ENCODE measurements at regions not wholly inside any gene's neighbourhood (a gene's known extent, or its start where the extent isn't known, plus 50 kb on each side); places are given as distances from the start of the nearest gene placed in this dataset.
A peak's percentile ranks its signal among the peaks of the same experiment; 100 is the strongest.
"Not testable (repeated sequence)": the region's sequence is repeated elsewhere in the genome, so short reads cannot be mapped to it uniquely, and the experiment has no call there.

DNA sequence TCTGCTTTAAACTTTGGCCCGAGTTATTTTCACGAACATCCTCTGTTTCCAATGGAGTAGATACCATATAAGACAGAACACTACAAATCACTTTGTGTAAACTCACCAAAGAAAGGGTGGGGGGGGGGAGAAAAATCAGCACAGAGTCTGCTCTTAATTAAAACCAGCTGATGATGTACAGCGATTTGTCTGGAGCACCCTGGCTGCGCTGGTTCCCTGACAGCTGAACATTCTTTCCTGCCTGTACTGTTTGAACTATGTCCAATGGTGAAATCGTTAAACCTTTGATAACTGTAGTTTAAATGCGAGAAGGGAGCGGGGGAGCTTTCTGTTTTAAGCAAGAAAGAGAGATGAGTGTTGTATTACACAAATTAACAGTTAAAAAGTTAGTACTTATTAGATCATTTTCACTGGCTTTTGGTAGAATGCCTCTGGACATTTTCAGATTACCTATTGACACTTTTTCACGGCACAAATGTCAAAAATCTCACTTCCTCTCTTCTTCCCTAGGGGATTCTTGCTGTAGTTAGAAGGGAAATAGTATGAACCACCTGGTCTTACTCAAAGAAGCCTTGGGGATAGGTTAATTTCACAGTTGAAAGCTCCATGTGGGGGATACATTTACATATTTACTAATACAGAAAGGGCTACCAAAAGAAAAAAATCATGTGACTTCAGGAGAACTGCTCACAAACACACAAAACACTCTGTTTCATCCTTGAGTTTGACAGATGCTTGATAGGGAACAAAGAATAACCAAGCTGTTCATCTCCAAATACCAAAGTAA, 140.2 kb upstream of the RUNX1 start:
- TF ChIP-seq CTCF (IDR thresholded peaks at IDR 0.05; ENCODE audit: low read depth, low read length) (no peak), MAX (IDR thresholded peaks at IDR 0.05; ENCODE audit: low read depth, low read length) (no peak), MYC (IDR thresholded peaks at IDR 0.05; ENCODE audit: low read depth, low read length) (no peak)
- DNase-seq (ENCODE audit: low read depth) = no peak
- no peak overlapping the region for H3K4me3 ChIP-seq (ENCODE audit: low read depth, low read length)

- H3K4me3 ChIP-seq (ENCODE audit: low read depth, low read length); DNase-seq (ENCODE audit: low read depth): not testable (repeated sequence)
Observed at GRCh38 chr21:35183389-35183788, 134.3 kb upstream of the RUNX1 start.

DNA sequence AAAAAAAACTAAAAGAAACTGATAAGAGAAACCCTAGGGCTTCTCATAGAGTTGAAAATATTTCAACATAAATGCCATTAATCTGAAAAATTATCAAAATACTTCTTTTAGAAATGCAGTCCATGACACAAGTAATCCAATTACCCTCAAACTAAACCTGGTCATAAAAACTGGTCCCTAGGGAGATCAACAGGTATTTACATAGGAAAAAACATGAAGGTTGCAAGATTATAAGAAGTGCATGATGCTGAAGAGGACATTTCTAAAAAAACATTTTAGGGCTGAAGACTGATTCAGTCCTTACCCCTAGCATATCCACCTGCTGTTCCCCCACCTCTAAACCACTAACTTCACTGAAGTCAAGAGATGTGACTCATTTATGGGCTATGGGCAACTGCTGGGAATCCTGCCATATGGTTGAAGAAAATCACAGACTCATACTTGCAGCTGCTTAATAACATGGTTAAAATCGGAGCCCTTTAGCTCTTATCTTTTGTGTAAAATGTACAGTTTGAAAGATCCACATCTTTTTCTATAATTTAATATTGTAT, 131.0 kb upstream of the RUNX1 start:
- TF ChIP-seq POLR2A (IDR thresholded peaks at IDR 0.05; ENCODE audit: extremely low read depth, insufficient read length) = no peak
- no peak for TF ChIP-seq MAX (IDR thresholded peaks at IDR 0.05; ENCODE audit: low read depth, low read length)
- TF ChIP-seq CTCF (IDR thresholded peaks at IDR 0.05; ENCODE audit: low read depth, low read length) = no peak
- no peak for TF ChIP-seq MYC (IDR thresholded peaks at IDR 0.05; ENCODE audit: low read depth, low read length)
- no peak overlapping the region for H3K4me3 ChIP-seq (ENCODE audit: low read depth, low read length)
- no peak for DNase-seq (ENCODE audit: low read depth)

DNA sequence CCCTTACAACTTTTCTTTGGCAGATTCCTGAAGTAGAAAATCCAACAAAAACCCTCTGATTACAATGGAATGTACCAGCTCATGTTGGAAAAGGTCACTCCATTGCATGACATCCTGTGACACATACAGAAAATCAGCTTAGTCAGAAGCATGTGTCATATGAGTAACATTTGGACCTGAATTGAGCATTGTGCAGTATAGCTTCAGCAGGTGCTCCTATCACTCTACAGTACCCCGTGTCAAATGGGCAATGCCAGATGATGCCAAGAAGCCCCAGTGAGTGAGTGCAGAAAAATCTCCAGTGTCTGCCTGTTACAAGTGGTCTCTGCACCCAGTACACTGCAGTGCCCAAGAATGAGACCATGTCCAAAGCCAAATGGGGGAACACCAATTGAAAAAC, 129.7 kb upstream of the RUNX1 start:
- no peak overlapping the region for H3K4me3 ChIP-seq (ENCODE audit: low read depth, low read length)
- TF ChIP-seq CTCF (IDR thresholded peaks at IDR 0.05; ENCODE audit: low read depth, low read length) (no peak), MYC (IDR thresholded peaks at IDR 0.05; ENCODE audit: low read depth, low read length) (no peak), MAX (IDR thresholded peaks at IDR 0.05; ENCODE audit: low read depth, low read length) (no peak), POLR2A (IDR thresholded peaks at IDR 0.05; ENCODE audit: extremely low read depth, insufficient read length) (no peak)
- DNase-seq (ENCODE audit: low read depth) = no peak

GRCh38 chr21:35178098-35178497, 129.0 kb upstream of the RUNX1 start:
- DNase-seq (ENCODE audit: low read depth) = no peak
- no peak overlapping the region for H3K4me3 ChIP-seq (ENCODE audit: low read depth, low read length)
- TF ChIP-seq POLR2A (IDR thresholded peaks at IDR 0.05; ENCODE audit: extremely low read depth, insufficient read length) (no peak), MAX (IDR thresholded peaks at IDR 0.05; ENCODE audit: low read depth, low read length) (no peak), MYC (IDR thresholded peaks at IDR 0.05; ENCODE audit: low read depth, low read length) (no peak), CTCF (IDR thresholded peaks at IDR 0.05; ENCODE audit: low read depth, low read length) (no peak)

- H3K4me3 ChIP-seq (ENCODE audit: low read depth, low read length) = no peak overlapping the region
- no peak for TF ChIP-seq POLR2A (IDR thresholded peaks at IDR 0.05; ENCODE audit: extremely low read depth, insufficient read length)
- no peak for TF ChIP-seq CTCF (IDR thresholded peaks at IDR 0.05; ENCODE audit: low read depth, low read length)
- no peak for TF ChIP-seq MAX (IDR thresholded peaks at IDR 0.05; ENCODE audit: low read depth, low read length)
- TF ChIP-seq MYC (IDR thresholded peaks at IDR 0.05; ENCODE audit: low read depth, low read length) = no peak
- DNase-seq (ENCODE audit: low read depth) = peak; percentile 7
Observed at GRCh38 chr21:35172231-35172630, 123.1 kb upstream of the RUNX1 start.
